ENCODE measurements at regions not wholly inside any gene's neighbourhood (a gene's known extent, or its start where the extent isn't known, plus 50 kb on each side); places are given as distances from the start of the nearest gene placed in this dataset.

GRCh38 chr13:110799246-110800236 lies 86.0 kb downstream of the ING1 start:
- H3K27ac ChIP-seq: peak overlapping the region in 3 of 4 donors; percentile 5 to 86 (median 51)
- DNase-seq (ENCODE audit: low spot score in 2 of 2): peak; percentile 20 to 33
- H3K4me3 ChIP-seq: peak overlapping the region; percentile 2 to 45 (median 14)
- 7 to 14% methylated on average over 30 of the region's 30 CpGs for WGBS, 2 donors
- no peaks in the 10 kb centered on the region for H3K27me3 ChIP-seq
- no peaks in the 10 kb centered on the region for H3K9me3 ChIP-seq
- TF ChIP-seq CTCF (IDR thresholded peaks at IDR 0.05) (no peak), EP300 (IDR thresholded peaks at IDR 0.05) (no peak), POLR2A (IDR thresholded peaks at IDR 0.05) (no peak)
- H3K4me1 ChIP-seq: peaks cover 0 to 19% (median 2%) of the 10 kb centered on the region in 4 donors
- no peaks in the 10 kb centered on the region for H3K36me3 ChIP-seq

GRCh38 chr13:110801044-110801443 lies 87.5 kb downstream of the ING1 start:
- Histone ChIP-seq H3K9me3 (no peaks in the 10 kb centered on the region), H3K4me3 (no peak overlapping the region), H3K4me1 (peaks cover 0 to 19% (median 2%) of the 10 kb centered on the region in 4 donors), H3K36me3 (no peaks in the 10 kb centered on the region), H3K27ac (no peak overlapping the region), H3K27me3 (no peaks in the 10 kb centered on the region)
- WGBS, 2 donors: 79 to 81% methylated on average over 7 of the region's 7 CpGs
- no peak for DNase-seq (ENCODE audit: low spot score in 2 of 2)
- no peak for TF ChIP-seq EP300 (IDR thresholded peaks at IDR 0.05)
- TF ChIP-seq POLR2A (IDR thresholded peaks at IDR 0.05): no peak
- TF ChIP-seq CTCF (IDR thresholded peaks at IDR 0.05): no peak

- Histone ChIP-seq H3K4me1 (peaks cover 0 to 19% (median 2%) of the 10 kb centered on the region in 4 donors), H3K27ac (no peak overlapping the region)
Observed at GRCh38 chr13:110802260-110802659, 88.8 kb downstream of the ING1 start.

GRCh38 chr13:110806636-110807035 lies 93.1 kb downstream of the ING1 start:
- no peaks in the 10 kb centered on the region for H3K4me1 ChIP-seq
- DNase-seq (ENCODE audit: low spot score in 2 of 2): no peak
- WGBS, 2 donors: 89% methylated on average over 4 of the region's 4 CpGs
- H3K4me3 ChIP-seq: no peak overlapping the region
- H3K36me3 ChIP-seq: no peaks in the 10 kb centered on the region
- peaks cover 0 to 24% of the 10 kb centered on the region in 2 donors for H3K27me3 ChIP-seq
- TF ChIP-seq CTCF (IDR thresholded peaks at IDR 0.05) (no peak), EP300 (IDR thresholded peaks at IDR 0.05) (no peak), POLR2A (IDR thresholded peaks at IDR 0.05) (no peak)
- no peaks in the 10 kb centered on the region for H3K9me3 ChIP-seq
- H3K27ac ChIP-seq: no peak overlapping the region

More at GRCh38 chr13:110802260-110802659, 88.8 kb downstream of the ING1 start:
- 65 to 77% methylated on average over 5 of the region's 5 CpGs for WGBS, 2 donors
- no peak for DNase-seq (ENCODE audit: low spot score in 2 of 2)
- no peak overlapping the region for H3K4me3 ChIP-seq
- TF ChIP-seq EP300 (IDR thresholded peaks at IDR 0.05): peak in 1 of 2 donors; percentile 34
- no peak for TF ChIP-seq POLR2A (IDR thresholded peaks at IDR 0.05)
- no peak for TF ChIP-seq CTCF (IDR thresholded peaks at IDR 0.05)
- no peaks in the 10 kb centered on the region for H3K9me3 ChIP-seq
- no peaks in the 10 kb centered on the region for H3K27me3 ChIP-seq
- no peaks in the 10 kb centered on the region for H3K36me3 ChIP-seq

GRCh38 chr13:110807546-110807945 lies 94.0 kb downstream of the ING1 start:
- no peaks in the 10 kb centered on the region for H3K36me3 ChIP-seq
- peaks cover 0 to 33% of the 10 kb centered on the region in 2 donors for H3K27me3 ChIP-seq
- no peak for DNase-seq (ENCODE audit: low spot score in 2 of 2)
- H3K4me3 ChIP-seq: no peak overlapping the region
- no peak overlapping the region for H3K27ac ChIP-seq
- peaks cover 0 to 9% (median under 1%) of the 10 kb centered on the region in 4 donors for H3K4me1 ChIP-seq
- WGBS, 2 donors: 100% methylated on average over 1 of the region's 1 CpG
- H3K9me3 ChIP-seq: no peaks in the 10 kb centered on the region
- TF ChIP-seq CTCF (IDR thresholded peaks at IDR 0.05): no peak

All from tibial nerve (tissue), 4 donors.